HFF-Myc (cell line): ENCODE measurements at regions not wholly inside any gene's neighbourhood (a gene's known extent, or its start where the extent isn't known, plus 50 kb on each side); places are given as distances from the start of the nearest gene placed in this dataset.
A peak's percentile ranks its signal among the peaks of the same experiment; 100 is the strongest.

Experiments
- DNase-seq: peaks from one replicate; pipeline ENCODE4 v3.0.0-alpha.2; 2011; ENCODE audit warnings: low read depth; ENCODE audit errors: extremely low read depth
- H3K4me3 ChIP-seq: replicated peaks from 2 replicates; pipeline ENCODE4 v1.5.1; 2011; ENCODE audit warnings: low read depth, mild to moderate bottlenecking, control low read depth, low read length
- TF ChIP-seq, protein P1 (sequence below): IDR thresholded peaks from 2 replicates; pipeline ENCODE4 v1.5.1; 2012; ENCODE audit warnings: mild to moderate bottlenecking, low read depth, low read length, control low read depth; ENCODE audit errors: missing control alignments

DNA sequence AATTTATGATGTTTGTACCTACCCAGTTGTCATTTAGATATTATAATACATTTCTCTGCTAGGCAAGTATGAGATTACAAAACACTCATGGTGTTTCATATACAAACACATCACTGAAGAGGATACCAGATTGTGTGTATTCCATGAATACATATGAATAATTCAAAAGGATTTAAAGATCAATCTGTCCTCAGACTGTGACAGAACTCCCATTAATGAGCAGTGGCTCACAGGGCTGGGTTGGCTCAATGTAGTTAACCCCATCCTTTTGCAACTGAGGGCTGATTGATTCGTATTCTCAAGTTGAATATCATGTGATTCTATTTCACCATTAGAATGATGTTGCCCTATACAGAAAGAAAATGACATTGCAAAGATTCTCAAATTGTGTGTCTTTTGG, 79.6 kb upstream of the SPANXN2 start:
- TF ChIP-seq, protein P1, sequence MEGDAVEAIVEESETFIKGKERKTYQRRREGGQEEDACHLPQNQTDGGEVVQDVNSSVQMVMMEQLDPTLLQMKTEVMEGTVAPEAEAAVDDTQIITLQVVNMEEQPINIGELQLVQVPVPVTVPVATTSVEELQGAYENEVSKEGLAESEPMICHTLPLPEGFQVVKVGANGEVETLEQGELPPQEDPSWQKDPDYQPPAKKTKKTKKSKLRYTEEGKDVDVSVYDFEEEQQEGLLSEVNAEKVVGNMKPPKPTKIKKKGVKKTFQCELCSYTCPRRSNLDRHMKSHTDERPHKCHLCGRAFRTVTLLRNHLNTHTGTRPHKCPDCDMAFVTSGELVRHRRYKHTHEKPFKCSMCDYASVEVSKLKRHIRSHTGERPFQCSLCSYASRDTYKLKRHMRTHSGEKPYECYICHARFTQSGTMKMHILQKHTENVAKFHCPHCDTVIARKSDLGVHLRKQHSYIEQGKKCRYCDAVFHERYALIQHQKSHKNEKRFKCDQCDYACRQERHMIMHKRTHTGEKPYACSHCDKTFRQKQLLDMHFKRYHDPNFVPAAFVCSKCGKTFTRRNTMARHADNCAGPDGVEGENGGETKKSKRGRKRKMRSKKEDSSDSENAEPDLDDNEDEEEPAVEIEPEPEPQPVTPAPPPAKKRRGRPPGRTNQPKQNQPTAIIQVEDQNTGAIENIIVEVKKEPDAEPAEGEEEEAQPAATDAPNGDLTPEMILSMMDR: no peak
- no peak overlapping the region for H3K4me3 ChIP-seq
- DNase-seq: no peak

DNA sequence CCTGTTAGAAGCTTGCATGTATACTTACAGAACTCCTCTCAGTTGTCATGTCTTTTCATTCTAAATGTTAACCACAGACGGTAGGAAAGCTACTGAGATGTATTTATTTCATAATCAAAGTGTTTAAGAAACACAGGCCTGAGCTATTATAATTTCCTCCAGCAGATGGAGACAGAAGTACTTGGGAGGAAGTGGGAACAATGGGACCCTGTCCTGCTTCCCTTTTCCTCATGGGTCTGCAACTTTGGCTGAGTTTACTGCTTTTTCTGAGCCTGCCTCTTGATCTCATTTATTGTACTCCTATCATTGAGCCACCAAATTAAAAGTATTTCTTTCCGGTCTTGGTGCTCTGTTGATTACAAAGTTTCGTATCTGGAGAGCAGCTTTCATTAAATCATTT, 67.7 kb upstream of the SPANXN2 start:
- DNase-seq: no peak
- TF ChIP-seq, protein P1: peak; percentile 9
- no peak overlapping the region for H3K4me3 ChIP-seq

DNA sequence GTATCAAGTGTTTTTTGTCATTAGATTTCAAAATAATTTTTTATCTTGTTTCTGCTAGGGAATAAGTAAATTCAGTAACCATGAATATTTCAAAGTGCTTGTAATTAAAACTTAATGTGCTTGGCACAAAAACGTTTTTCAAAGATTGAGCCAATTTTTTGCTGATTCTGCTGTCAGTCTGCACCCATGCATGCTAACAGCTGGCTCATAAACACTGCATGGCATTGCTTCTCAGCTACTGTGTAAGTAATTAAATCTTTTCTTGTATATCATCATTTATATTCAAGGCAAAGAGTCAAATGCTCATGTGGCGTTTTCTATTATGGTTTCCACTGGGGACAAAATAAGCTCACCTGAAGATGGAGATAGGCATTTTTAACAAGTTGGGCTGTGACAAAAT, 66.8 kb upstream of the SPANXN2 start:
- no peak overlapping the region for H3K4me3 ChIP-seq
- TF ChIP-seq, protein P1: no peak
- no peak for DNase-seq

DNA sequence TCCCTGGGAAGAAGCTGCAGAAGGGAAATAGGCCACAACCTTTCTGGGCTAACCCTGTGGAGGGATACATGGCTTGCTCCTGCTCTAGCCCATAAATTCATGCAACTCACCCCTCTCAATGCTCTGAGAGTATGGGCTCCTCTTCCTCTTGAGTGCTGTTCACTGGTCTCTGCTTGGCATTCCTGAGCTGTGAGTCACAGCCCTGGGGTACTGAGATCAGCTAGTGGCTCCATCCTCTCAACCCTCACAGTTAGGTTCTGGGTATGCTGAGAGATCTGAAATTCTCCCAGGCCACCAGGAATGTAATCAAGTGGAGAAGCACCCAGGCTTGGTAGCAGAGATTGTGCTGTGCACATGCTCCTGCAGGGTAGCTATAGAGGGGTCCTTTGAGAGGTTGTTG, 60.6 kb upstream of the SPANXN2 start:
- no peak overlapping the region for H3K4me3 ChIP-seq
- DNase-seq: no peak
- TF ChIP-seq, protein P1: no peak
